ENCODE measurements at regions not wholly inside any gene's neighbourhood (a gene's known extent, or its start where the extent isn't known, plus 50 kb on each side); places are given as distances from the start of the nearest gene placed in this dataset.

GRCh38 chr18:29979881-29980280 lies 1062.7 kb downstream of the DSC3 start:
- Histone ChIP-seq H3K9me3 (no peaks in the 10 kb centered on the region), H3K4me1 (no peaks in the 10 kb centered on the region), H3K27ac (no peak overlapping the region), H3K27me3 (no peaks in the 10 kb centered on the region), H3K36me3 (no peaks in the 10 kb centered on the region), H3K4me3 (no peak overlapping the region), H3K9ac (ENCODE audit: low read depth in 2 of 2, low read length in 2 of 2) (no peak overlapping the region)
- intact Hi-C loops (cut with DNase I): no loop called here
- TF ChIP-seq, protein P1, sequence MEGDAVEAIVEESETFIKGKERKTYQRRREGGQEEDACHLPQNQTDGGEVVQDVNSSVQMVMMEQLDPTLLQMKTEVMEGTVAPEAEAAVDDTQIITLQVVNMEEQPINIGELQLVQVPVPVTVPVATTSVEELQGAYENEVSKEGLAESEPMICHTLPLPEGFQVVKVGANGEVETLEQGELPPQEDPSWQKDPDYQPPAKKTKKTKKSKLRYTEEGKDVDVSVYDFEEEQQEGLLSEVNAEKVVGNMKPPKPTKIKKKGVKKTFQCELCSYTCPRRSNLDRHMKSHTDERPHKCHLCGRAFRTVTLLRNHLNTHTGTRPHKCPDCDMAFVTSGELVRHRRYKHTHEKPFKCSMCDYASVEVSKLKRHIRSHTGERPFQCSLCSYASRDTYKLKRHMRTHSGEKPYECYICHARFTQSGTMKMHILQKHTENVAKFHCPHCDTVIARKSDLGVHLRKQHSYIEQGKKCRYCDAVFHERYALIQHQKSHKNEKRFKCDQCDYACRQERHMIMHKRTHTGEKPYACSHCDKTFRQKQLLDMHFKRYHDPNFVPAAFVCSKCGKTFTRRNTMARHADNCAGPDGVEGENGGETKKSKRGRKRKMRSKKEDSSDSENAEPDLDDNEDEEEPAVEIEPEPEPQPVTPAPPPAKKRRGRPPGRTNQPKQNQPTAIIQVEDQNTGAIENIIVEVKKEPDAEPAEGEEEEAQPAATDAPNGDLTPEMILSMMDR (IDR thresholded peaks at IDR 0.05): no peak
- DNase-seq: no peak

DNA sequence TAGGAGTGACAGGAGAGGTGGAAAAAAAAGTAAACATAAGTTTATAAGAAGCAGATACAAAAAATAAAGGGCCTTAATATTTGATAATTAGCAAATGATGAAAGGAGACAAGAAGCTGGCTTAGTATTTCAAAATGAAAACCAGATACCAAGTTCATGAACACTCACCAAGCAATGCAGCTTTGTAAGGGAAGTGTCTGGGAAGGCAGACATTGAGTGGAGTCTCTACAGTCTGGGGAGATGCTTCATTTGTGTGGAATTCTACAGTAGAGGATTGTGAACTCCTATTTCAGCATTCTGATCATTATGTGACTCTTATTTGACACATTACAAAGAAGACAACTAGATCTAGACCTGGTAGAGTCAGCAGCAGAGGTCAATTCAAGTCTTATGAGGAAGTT lies 1072.7 kb downstream of the DSC3 start:
- Histone ChIP-seq H3K9me3 (no peaks in the 10 kb centered on the region), H3K27ac (no peak overlapping the region), H3K4me1 (no peaks in the 10 kb centered on the region), H3K36me3 (no peaks in the 10 kb centered on the region), H3K4me3 (no peak overlapping the region), H3K27me3 (no peaks in the 10 kb centered on the region), H3K9ac (ENCODE audit: low read depth in 2 of 2, low read length in 2 of 2) (no peak overlapping the region)
- no peak for DNase-seq
- TF ChIP-seq, protein P1 (IDR thresholded peaks at IDR 0.05): no peak
- intact Hi-C loops (cut with DNase I): no loop called here

DNA sequence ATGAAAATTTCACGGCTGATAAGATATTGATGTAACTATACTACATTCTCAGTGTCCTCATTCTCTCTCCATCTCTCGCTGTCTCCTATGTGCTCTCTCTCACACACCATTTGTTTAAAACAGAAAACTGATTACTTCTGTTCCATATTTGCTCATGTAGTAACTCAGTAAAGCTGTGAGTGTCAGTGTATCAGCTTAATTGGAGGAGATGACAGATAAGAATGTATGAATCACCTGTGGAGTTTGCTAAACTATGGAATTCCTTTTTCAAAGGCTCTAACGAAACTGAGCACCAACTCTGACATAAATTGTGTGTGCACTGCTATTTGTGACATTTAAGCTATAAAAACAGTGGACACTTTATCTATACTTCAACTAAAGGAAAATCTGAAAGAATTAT lies 1080.0 kb downstream of the DSC3 start:
- TF ChIP-seq, protein P1 (IDR thresholded peaks at IDR 0.05): no peak
- Histone ChIP-seq H3K27me3 (no peaks in the 10 kb centered on the region), H3K4me3 (no peak overlapping the region), H3K36me3 (no peaks in the 10 kb centered on the region), H3K4me1 (no peaks in the 10 kb centered on the region), H3K27ac (no peak overlapping the region), H3K9me3 (no peaks in the 10 kb centered on the region), H3K9ac (ENCODE audit: low read depth in 2 of 2, low read length in 2 of 2) (no peak overlapping the region)
- intact Hi-C loops (cut with DNase I): no loop called here
- DNase-seq: no peak

GRCh38 chr18:29960539-29960938 lies 1082.0 kb downstream of the DSC3 start:
- DNase-seq: no peak
- Histone ChIP-seq H3K9ac (ENCODE audit: low read depth in 2 of 2, low read length in 2 of 2) (no peak overlapping the region), H3K27me3 (no peaks in the 10 kb centered on the region), H3K4me3 (no peak overlapping the region), H3K27ac (no peak overlapping the region), H3K4me1 (no peaks in the 10 kb centered on the region), H3K9me3 (no peaks in the 10 kb centered on the region), H3K36me3 (no peaks in the 10 kb centered on the region)
- TF ChIP-seq, protein P1 (IDR thresholded peaks at IDR 0.05): no peak
- intact Hi-C loops (cut with DNase I): no loop called here

DNA sequence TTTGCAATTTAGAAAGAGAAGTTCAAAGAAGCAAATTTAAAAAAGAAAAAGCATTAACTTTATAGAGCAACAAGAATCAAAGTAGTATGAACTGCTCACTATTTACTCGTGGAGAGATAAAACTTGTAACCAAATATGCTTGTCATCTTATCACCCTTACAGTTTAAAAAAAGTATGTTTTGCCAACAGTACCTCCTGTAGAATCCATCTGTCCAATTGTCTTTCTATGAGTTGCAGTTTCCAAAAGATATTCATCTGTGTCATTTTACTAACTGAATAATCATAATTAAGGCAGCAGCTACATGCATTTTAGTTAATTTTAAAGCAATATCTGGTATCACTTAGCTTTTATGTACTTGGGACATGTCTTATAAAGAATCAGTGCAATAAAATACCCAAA lies 1112.3 kb downstream of the DSC3 start:
- Histone ChIP-seq H3K36me3 (no peaks in the 10 kb centered on the region), H3K4me1 (no peaks in the 10 kb centered on the region), H3K4me3 (no peak overlapping the region), H3K27ac (no peak overlapping the region), H3K9ac (ENCODE audit: low read depth in 2 of 2, low read length in 2 of 2) (no peak overlapping the region), H3K9me3 (no peaks in the 10 kb centered on the region), H3K27me3 (no peaks in the 10 kb centered on the region)
- intact Hi-C loops (cut with DNase I): no loop called here
- DNase-seq: no peak
- TF ChIP-seq, protein P1 (IDR thresholded peaks at IDR 0.05): no peak

GRCh38 chr18:29928081-29928480 lies 1114.5 kb downstream of the DSC3 start:
- Histone ChIP-seq H3K36me3 (no peaks in the 10 kb centered on the region), H3K4me3 (no peak overlapping the region), H3K27me3 (no peaks in the 10 kb centered on the region), H3K9ac (ENCODE audit: low read depth in 2 of 2, low read length in 2 of 2) (no peak overlapping the region), H3K4me1 (no peaks in the 10 kb centered on the region), H3K27ac (no peak overlapping the region), H3K9me3 (no peaks in the 10 kb centered on the region)
- DNase-seq: no peak
- TF ChIP-seq, protein P1 (IDR thresholded peaks at IDR 0.05): no peak
- intact Hi-C loops (cut with DNase I): no loop called here

Data from colonic mucosa (tissue), 4 donors.